ENCODE measurements at regions not wholly inside any gene's neighbourhood (a gene's known extent, or its start where the extent isn't known, plus 50 kb on each side); places are given as distances from the start of the nearest gene placed in this dataset.

GRCh38 chr10:31635415-31636065, 293.1 kb downstream of the ARHGAP12 start:
- no peak for DNase-seq

DNA sequence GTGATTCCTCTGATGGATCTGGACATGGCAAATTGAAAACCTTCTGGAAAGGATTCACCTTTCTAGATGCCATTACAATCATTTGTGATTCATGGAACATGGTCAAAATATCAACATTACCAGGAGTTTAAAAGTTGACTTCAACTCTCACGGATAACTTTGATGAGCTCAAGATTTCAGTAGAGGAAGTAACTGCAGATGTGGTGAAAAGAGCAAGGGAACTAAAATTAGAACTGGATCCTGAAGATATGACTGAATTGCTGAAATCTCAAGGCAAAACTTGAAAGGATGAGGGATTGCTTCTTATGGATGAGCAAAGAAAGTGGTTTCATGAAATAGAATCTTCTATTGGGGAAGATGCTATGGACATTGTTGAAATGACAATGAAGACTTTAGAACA, 293.6 kb downstream of the ARHGAP12 start:
- no peak for DNase-seq

DNA sequence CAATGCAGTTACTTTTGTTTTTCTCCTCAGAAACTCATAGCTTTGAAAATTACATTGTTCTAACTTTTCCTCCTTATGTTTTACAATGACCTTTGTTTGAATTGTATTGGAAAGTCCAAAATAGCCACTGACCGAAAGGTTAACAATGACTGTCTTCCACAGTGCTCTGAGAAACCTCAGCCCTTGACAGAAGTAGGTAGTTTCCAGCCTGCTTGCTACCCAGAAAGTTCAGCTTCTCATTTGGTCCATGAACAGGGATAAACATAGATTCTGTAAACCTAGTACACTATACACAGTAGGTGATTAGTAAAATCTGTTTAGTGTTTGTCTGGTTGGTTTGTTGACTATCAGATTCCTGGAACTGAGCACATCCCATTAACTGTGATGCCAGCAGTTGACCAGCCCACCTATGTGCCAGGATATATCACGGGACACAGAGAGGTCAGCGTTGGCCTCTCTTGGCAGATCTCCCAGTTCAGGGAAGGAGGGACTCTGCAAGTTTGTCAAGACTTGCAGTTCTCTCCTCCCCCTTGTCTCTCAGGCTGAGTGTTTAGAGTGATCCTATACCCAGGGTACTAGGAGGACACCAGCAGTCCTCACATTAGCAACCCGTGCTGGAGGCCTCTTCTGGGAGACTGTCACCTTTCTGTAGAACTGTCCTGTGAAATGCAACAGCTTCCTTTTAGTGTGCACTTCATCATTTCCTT, 297.6 kb downstream of the ARHGAP12 start:
- no peak for DNase-seq

GRCh38 chr10:31625566-31625965, 303.1 kb downstream of the ARHGAP12 start:
- DNase-seq = no peak

DNA sequence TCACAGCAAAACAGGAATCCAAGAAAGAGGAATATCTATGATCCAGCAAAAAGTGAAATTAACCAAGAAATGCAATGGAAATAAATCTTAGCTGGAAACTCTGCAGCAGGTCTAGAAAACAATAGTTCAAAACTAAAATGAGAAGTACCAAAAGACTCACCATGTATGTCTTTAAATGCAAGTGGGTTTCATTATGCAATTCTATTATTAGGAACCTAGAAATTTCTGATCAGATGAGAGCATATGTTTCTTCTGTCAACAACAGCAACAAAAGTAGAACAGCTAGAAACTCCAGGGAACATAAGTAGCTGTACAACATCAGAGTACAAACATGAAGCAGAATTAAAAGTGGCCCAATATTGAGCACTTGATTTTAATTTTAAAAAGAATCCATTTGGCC, 304.0 kb downstream of the ARHGAP12 start:
- no peak for DNase-seq

DNA sequence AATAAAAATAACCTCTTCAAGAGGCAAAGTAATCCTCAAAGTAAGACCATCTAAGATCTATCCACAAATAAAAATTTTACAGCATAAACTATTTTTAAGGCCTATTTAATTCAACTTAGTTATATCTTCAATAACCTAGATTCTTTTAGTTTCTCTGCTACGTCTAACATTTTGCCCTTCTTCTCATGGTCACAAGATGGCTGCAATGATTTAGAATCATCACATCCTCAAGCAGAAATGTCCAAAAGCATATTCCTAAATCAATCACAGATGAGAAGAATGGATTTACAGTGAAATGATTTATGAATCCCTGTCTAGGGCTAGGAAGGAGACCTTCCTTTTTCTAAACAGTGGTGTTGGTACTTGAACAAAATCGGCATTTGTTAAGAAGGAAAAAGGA, 304.7 kb downstream of the ARHGAP12 start:
- DNase-seq = no peak

DNA sequence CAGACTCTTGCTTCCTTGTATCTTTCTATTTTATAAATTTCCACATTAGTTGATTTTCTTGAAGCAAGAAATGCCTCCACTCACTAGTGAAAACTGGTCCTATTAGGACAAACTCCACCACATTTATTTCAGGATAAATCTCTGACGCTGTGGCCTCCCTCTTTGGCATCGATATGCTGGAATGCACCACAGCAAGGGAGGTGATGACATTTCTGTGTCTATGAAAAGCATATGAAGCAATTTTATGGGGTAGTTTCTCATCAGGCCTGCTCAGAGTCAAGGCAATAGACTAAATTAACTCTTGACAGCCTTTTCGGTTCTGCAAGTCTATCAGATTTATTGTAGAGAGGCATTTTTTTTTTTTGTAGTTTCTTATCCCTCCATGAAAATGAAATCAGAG, 304.4 kb downstream of the ZEB1 start:
- DNase-seq = no peak

DNA sequence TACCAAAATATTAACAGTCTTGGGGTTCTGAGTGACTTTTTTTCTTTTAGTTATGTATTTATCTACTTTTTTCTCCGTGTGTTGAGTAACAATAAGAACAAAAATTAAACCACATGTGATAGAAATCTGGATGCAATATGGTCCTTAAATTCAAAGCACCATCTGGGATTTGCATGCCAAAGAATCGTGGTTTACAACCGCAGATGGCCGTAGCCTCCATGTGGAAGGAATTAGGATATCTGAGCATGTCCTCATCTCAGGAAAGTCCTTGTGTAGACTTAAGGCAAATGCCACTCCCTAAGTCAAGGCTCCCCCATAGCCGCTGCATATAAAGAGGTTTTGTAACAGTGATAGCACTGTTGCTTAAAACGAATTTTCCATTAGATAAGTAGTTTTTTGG, 304.0 kb downstream of the ZEB1 start:
- DNase-seq = no peak

DNA sequence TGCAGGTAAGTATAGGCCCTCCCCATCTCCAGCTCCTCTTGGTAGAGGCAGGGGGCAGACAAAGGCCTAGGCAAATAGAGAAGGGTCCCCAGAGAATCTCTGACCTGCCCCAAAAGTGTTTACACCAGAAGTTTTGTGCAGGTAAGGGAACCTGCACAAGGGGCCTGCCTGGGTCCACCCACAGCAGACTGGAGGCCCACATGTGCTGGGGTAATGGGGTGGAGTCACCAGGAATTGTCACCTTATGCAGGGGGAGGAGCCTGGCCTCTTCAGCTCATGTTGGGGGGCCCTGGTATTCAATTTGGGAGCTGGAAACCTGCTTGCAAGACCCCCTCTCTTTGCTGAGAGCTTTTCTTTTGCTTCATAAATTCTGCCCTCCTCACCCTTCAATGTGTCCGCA, 302.7 kb downstream of the ZEB1 start:
- no peak for DNase-seq

DNA sequence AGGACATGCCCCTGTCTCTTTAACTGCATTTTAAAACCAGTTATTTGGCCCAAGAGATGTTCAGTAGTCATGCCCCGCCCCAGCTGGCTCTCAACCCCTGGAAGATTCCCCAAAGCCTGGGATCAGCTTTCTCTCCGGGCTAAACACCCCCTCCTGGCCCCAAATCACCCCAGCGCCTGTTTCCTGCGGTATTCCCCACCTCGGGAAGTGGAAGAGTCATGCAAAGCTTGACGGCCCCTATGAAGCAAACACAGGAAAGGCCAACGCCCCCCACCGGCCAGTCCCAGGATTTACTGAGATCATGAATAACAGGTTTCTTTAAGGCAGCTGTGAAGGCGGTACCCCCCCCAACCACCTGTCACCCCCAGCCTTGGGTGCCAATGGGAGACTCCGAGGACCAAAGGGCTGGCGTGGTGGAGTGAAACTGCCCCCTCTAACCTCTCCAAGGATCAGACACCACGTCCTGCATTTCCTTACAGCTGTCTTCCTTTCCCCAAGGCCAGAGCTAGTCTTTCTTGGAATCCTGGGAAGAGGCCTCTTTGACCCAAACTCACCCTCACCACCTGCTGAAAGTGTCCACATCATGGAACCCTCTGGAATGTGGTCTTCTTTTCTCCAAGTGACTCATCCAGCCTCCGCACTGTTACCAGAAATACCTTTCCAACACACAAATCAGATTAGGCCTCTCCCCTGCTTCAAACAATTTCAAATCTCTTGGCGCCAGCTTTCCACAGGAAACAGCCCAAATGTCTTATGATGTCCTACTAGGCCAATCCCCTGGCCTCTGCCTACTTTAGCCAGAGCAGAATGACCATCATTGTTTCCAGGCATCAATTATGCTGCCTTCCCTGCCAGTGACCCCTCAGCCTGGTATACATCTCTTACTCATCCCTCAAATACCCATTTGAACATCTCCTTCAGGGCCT, 301.5 kb downstream of the ZEB1 start:
- DNase-seq = no peak

- no peak for DNase-seq
Measured at GRCh38 chr10:31619531-31620061, 300.6 kb downstream of the ZEB1 start.

- DNase-seq = no peak
Measured at GRCh38 chr10:31618541-31619291, 299.7 kb downstream of the ZEB1 start.

DNA sequence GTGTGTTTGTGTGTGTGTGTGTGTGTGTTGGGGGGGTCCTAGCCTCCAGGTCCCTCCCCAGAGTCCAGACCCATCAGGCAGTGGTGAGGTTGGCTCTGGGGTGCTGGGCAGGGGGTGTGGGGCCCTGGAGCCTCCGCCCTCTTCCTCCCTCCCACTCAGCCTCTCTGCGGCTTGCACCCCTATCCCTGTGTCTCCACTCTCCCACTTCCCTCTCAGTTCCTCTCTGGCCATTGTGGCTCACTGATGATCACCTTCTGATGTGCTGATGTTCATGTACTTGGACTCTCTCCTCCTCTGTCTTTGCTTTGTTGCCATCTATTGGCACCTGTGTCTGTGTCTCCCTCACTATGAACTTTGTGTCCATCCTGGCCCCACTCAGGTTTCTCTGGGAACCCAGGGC, 298.7 kb downstream of the ZEB1 start:
- DNase-seq = no peak

DNA sequence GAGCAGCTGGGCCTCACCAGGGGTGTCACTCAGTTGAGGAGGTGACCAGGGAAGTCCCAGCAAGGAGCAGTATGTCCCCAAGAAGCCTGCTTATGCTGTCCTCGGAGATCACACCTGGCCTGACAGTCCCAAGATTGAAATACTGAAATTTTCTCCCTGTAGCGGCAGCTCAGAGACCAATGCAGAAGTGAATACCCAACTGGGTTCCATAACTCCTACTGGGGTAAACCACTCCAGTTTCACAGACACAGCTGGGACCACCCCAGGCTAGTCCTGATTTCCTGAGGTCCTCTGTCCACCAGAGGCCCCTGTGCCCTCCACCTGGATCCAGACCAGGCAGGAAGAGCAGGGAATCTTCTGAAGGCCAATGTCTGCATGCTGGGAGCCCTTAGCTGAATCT, 298.1 kb downstream of the ZEB1 start:
- no peak for DNase-seq

DNA sequence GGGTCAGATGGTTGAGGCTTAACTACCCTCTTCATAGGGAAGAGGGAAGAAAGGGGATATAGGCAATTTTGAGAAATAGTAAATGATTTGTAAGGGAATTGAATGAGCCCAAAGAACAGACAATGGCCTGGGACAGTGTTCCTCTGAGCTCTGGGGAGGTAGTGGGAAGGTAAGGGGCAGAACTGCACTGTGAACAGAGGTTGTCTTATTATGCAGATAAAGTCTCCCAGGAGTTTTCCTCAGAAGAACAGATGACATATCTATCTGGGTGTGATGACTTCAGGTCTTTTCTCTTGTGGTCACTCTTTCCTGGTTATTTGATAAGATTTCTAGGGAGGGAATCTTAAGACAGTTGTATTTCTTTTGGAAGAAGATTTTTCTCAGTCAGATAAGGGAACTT, 296.1 kb downstream of the ZEB1 start:
- DNase-seq = no peak

DNA sequence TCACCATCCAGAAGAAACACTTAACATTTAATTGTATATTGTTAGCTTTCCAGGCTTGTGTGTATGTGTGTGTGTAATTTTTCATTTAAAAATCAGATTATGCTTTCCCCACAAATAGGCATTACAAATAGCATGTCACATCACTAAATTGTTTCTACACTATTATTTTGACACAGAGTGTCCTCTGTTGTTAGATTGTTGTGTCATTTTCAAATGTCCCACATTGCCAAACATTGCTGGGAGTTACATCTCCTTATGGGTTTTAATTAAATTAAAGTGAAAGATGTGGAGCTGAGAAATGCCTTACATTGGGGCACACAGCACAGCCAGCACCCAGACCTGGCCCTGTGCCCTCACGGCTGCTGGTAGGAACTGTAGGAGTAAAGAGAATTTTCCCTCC, 295.6 kb downstream of the ZEB1 start:
- DNase-seq = no peak

DNA sequence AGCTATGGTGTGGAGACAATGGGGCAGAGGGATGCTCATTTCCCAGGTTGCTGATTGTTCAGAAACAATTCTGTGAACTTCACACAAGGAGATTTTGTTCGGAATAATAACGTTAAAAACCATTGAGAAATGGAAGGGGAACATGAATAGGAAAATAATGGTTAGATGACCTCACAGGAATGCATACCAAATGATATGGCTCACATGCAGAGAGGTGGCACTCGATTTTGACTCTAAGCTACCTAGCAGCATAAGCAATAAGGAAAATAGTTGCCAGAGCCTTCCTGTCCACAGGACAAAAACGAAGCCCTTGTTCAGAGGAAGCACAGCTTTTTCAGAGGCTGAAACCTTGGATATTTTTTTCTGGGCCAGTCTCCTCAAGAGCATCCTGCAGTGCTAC, 293.1 kb downstream of the ZEB1 start:
- no peak for DNase-seq

- DNase-seq = no peak
Measured at GRCh38 chr10:31611161-31611560, 292.1 kb downstream of the ZEB1 start.

DNA sequence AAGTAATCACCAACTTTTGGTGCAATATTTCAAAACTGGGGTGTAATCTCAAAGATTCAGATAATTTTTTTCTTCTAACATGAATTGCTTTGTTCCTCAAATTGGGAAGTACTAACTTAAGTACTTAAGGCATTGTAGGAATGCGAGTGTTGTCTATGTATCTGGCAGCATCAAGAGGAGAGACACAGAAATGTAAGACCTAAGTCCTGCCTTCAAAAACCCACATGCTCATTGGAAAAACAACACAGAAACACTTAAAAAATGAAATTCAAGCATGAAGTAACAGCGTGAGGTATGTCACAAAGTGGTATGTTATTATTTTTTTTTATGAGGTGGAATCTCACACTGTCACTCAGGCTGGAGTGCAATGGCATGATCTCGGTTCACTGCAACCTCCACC, 288.5 kb downstream of the ZEB1 start:
- DNase-seq = no peak

GRCh38 chr10:31606841-31607240, 287.8 kb downstream of the ZEB1 start:
- DNase-seq = no peak

DNA sequence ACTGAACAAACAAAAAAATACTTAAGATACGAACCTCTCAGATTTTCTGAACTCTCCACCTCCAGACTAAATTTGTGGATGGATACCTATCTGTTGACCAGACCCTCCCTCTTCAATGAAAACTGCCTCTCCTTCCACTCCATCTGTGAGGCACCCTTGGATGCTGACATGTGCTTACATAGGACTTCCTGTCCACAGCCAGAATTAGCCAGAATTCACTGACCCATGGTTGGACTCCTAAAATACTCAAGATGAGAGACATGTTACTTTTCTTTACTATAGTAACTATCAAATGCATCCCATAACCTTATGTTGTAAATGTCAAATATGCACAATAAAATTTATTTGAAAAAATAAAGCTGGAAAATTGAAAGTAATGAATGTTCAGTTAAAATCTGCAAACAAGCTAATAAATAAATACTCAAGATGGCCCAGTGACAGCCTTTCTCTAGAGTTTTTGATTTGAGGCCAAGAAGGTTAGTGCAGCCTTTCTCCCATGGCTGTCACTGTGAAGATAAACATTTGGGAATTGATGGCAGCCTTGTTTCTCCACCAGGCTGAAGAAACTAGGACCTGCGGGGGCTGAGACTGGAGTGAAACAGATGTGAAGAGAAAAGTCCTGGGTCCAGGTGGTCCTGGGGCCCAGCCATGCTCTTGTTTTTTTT, 287.0 kb downstream of the ZEB1 start:
- DNase-seq = no peak

GRCh38 chr10:31605426-31605825, 286.4 kb downstream of the ZEB1 start:
- DNase-seq = no peak

Measured in stimulated activated naive CD4-positive, alpha-beta T cell (primary cell).